ENCODE measurements at regions not wholly inside any gene's neighbourhood (a gene's known extent, or its start where the extent isn't known, plus 50 kb on each side); places are given as distances from the start of the nearest gene placed in this dataset.

- no peaks in the 10 kb centered on the region for H3K36me3 ChIP-seq (replicated peaks in 1 of 2)
- intact Hi-C loops (cut with DNase I): no loop called here
- peaks cover 0 to 4% of the 10 kb centered on the region in 2 donors for H3K4me1 ChIP-seq (replicated peaks in 1 of 2)
- TF ChIP-seq CTCF (IDR thresholded peaks at IDR 0.05): no peak
- H3K9me3 ChIP-seq (replicated peaks in 1 of 3): no peaks in the 10 kb centered on the region
- 59 to 70% (median 68%) methylated on average over 12 of the region's 12 CpGs for WGBS, 4 donors
- no peak for DNase-seq
- no peak overlapping the region for H3K27ac ChIP-seq
- no peaks in the 10 kb centered on the region for H3K27me3 ChIP-seq
- H3K4me3 ChIP-seq: no peak overlapping the region
Observed at GRCh38 chr17:72175787-72176515, 55.1 kb downstream of the SOX9 start.

GRCh38 chr17:72176516-72176851 lies 55.7 kb downstream of the SOX9 start:
- no peaks in the 10 kb centered on the region for H3K36me3 ChIP-seq (replicated peaks in 1 of 2)
- no peak overlapping the region for H3K4me3 ChIP-seq
- no peak for TF ChIP-seq POLR2A (IDR thresholded peaks at IDR 0.05)
- no peak for TF ChIP-seq CTCF (IDR thresholded peaks at IDR 0.05)
- no peak for DNase-seq
- H3K4me1 ChIP-seq (replicated peaks in 1 of 2): peaks cover 0 to 2% of the 10 kb centered on the region in 2 donors
- H3K27me3 ChIP-seq: no peaks in the 10 kb centered on the region
- H3K27ac ChIP-seq: no peak overlapping the region
- WGBS, 4 donors: 70 to 82% (median 80%) methylated on average over 3 of the region's 3 CpGs
- intact Hi-C loops (cut with DNase I): no loop called here
- no peaks in the 10 kb centered on the region for H3K9me3 ChIP-seq (replicated peaks in 1 of 3)

GRCh38 chr17:72176951-72177660 lies 56.3 kb downstream of the SOX9 start:
- H3K4me3 ChIP-seq: no peak overlapping the region
- intact Hi-C loops (cut with DNase I): no loop called here
- 58 to 62% (median 60%) methylated on average over 8 of the region's 8 CpGs for WGBS, 4 donors
- no peaks in the 10 kb centered on the region for H3K36me3 ChIP-seq (replicated peaks in 1 of 2)
- no peaks in the 10 kb centered on the region for H3K9me3 ChIP-seq (replicated peaks in 1 of 3)
- H3K27me3 ChIP-seq: no peaks in the 10 kb centered on the region
- H3K4me1 ChIP-seq (replicated peaks in 1 of 2): no peaks in the 10 kb centered on the region
- TF ChIP-seq CTCF (IDR thresholded peaks at IDR 0.05) (no peak), POLR2A (IDR thresholded peaks at IDR 0.05) (no peak)
- no peak for DNase-seq
- H3K27ac ChIP-seq: no peak overlapping the region

- Histone ChIP-seq H3K36me3 (replicated peaks in 1 of 2) (no peaks in the 10 kb centered on the region), H3K4me1 (replicated peaks in 1 of 2) (no peaks in the 10 kb centered on the region), H3K4me3 (no peak overlapping the region), H3K27ac (no peak overlapping the region), H3K27me3 (no peaks in the 10 kb centered on the region), H3K9me3 (replicated peaks in 1 of 3) (no peaks in the 10 kb centered on the region)
- WGBS, 4 donors: 80 to 95% (median 87%) methylated on average over 2 of the region's 2 CpGs
- intact Hi-C loops (cut with DNase I): no loop called here
- no peak for DNase-seq
- TF ChIP-seq CTCF (IDR thresholded peaks at IDR 0.05) (no peak), POLR2A (IDR thresholded peaks at IDR 0.05) (no peak)
Observed at GRCh38 chr17:72177738-72178137, 56.9 kb downstream of the SOX9 start.
